ENCODE measurements at regions not wholly inside any gene's neighbourhood (a gene's known extent, or its start where the extent isn't known, plus 50 kb on each side); places are given as distances from the start of the nearest gene placed in this dataset.

- no peaks in the 10 kb centered on the region for H3K27me3 ChIP-seq
- no peak overlapping the region for H3K4me3 ChIP-seq
- H3K9me3 ChIP-seq (replicated peaks in 1 of 11): no peaks in the 10 kb centered on the region
- H3K27ac ChIP-seq: no peak overlapping the region
- no peak overlapping the region for H3K9ac ChIP-seq
- no peak for TF ChIP-seq Cebpa-rat (IDR thresholded peaks at IDR 0.05)
- H4K20me1 ChIP-seq: no peaks in the 10 kb centered on the region
- H3K4me2 ChIP-seq: no peak overlapping the region
- no peaks in the 10 kb centered on the region for H3K36me3 ChIP-seq
- H3K4me1 ChIP-seq: no peaks in the 10 kb centered on the region
These were observed 163.6 kb upstream of the ZNF536 start for GRCh38 chr19:30208436-30209060.

DNA sequence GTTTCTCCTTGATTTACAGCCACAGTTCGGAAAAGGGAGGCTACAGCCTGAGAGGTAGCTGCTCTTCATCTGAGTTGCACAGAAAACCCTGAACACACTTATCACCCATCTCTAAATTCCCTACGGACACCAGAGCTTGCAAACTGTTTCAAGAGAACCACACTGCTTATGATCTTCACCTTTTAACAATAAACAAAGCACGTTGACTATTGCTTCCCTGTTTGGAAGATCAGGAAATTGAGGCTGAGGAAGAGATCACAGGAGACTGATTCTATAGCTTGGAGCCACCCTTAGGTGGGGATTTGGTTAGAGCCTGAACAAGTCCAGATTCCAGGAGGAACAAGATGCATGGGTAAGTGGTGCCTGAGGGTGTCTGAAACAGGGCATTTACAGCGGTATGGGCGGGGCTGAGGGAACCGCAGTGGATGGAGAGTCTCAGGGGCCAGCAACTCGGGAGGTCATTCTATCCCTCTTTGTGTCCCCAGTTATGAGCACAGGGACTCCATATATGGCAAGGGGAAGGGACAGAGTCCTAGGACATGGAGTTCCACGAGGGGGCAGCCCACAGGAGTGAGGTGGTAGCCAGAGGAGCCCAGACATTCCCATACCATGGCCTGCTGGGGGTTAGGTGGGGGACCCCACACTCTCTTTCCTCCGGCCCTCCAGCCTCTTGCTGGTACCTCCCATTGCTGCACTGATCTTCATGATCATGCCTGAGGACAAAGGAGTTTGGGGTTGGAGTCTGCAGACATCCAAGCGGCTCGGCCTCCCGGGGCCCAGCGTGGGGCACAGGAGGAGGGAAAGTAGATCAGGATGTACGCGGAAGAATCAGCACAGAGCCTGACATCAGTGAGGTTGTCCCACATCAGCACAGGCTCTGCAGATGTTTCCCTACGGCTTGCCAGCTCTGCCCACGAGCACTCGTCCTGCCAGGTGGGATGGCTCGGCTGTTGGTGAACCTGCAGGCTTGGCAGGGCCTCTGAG lies 162.3 kb upstream of the ZNF536 start:
- Histone ChIP-seq H3K9ac (no peak overlapping the region), H3K4me3 (no peak overlapping the region), H4K20me1 (no peaks in the 10 kb centered on the region), H3K27ac (no peak overlapping the region), H3K9me3 (replicated peaks in 1 of 11) (no peaks in the 10 kb centered on the region), H3K36me3 (no peaks in the 10 kb centered on the region), H3K4me2 (no peak overlapping the region), H3K4me1 (peaks cover 2 to 9% (median 6%) of the 10 kb centered on the region in 10 experiments; a peak in 15 of 20 replicates), H3K27me3 (no peaks in the 10 kb centered on the region)
- TF ChIP-seq Cebpa-rat (IDR thresholded peaks at IDR 0.05): no peak

- no peak overlapping the region for H3K4me2 ChIP-seq
- no peak for TF ChIP-seq Cebpa-rat (IDR thresholded peaks at IDR 0.05)
- H3K36me3 ChIP-seq: no peaks in the 10 kb centered on the region
- no peak overlapping the region for H3K9ac ChIP-seq
- H3K27ac ChIP-seq: no peak overlapping the region
- no peaks in the 10 kb centered on the region for H4K20me1 ChIP-seq
- peaks cover 4 to 16% (median 10%) of the 10 kb centered on the region in 10 experiments; a peak in 15 of 20 replicates for H3K4me1 ChIP-seq
- H3K4me3 ChIP-seq: no peak overlapping the region
- H3K27me3 ChIP-seq: no peaks in the 10 kb centered on the region
- H3K9me3 ChIP-seq (replicated peaks in 1 of 11): no peaks in the 10 kb centered on the region
These were observed 159.6 kb upstream of the ZNF536 start for GRCh38 chr19:30212574-30212973.

DNA sequence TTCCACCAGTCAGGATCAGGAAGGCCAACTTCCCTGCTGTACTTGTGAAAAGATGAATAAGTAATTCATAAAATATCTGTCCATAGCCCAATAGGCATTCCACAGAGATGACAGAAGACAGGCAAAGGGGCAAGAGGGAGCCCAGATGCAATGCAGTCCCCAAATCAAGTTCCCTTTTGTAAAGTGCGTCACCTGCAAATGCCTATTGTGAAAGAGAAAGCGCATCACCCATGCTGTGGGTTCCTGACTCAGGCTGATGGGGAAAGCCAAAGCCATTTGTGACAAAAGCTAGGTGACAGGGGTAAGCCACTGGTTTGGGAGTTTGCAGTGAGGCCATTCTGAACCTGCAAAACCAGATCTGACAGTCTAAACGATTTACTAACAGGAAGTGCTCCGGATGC lies 157.5 kb upstream of the ZNF536 start:
- H3K27ac ChIP-seq: peak overlapping the region in 5 of 11 experiments; percentile 13 to 64 (median 46); a peak in 8 of 22 replicates
- no peaks in the 10 kb centered on the region for H3K9me3 ChIP-seq (replicated peaks in 1 of 11)
- H3K4me3 ChIP-seq: no peak overlapping the region
- peak overlapping the region; percentile 11 to 62 (median 36); a peak in 17 of 22 replicates for H3K4me2 ChIP-seq
- peak in 7 of 11 experiments; percentile 12 to 83 (median 67); a peak in 10 of 22 replicates for TF ChIP-seq Cebpa-rat (IDR thresholded peaks at IDR 0.05)
- H4K20me1 ChIP-seq: no peaks in the 10 kb centered on the region
- H3K36me3 ChIP-seq: no peaks in the 10 kb centered on the region
- no peaks in the 10 kb centered on the region for H3K27me3 ChIP-seq
- H3K9ac ChIP-seq: peak overlapping the region in 1 of 11 experiments; percentile 16; a peak in 2 of 22 replicates
- H3K4me1 ChIP-seq: peaks cover 4 to 16% (median 10%) of the 10 kb centered on the region in 10 experiments; a peak in 15 of 20 replicates

DNA sequence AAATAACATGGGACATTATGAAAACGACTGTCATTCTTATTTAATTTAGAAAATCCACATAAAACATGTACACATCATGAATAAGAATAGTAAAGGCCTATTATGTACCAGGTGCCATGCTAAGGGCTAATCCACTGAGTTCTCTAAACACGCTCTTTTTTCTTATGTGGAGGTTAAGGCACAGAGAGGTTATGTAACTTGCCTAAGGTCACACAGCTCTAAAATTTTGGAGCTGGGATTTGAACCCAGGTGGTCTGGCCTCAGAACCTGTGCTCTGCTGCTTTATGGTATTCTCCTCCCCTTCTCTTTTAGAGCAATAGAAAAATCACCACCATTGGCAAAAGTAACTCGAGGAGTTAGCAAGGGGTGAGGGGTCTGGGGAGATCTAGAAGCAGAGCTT lies 156.9 kb upstream of the ZNF536 start:
- peaks cover 4 to 16% (median 10%) of the 10 kb centered on the region in 10 experiments; a peak in 15 of 20 replicates for H3K4me1 ChIP-seq
- no peaks in the 10 kb centered on the region for H3K9me3 ChIP-seq (replicated peaks in 1 of 11)
- no peak for TF ChIP-seq Cebpa-rat (IDR thresholded peaks at IDR 0.05)
- H4K20me1 ChIP-seq: no peaks in the 10 kb centered on the region
- H3K4me2 ChIP-seq: peak overlapping the region; percentile 11 to 62 (median 36); a peak in 17 of 22 replicates
- H3K36me3 ChIP-seq: no peaks in the 10 kb centered on the region
- H3K27me3 ChIP-seq: no peaks in the 10 kb centered on the region
- no peak overlapping the region for H3K4me3 ChIP-seq
- 0 out of 22 replicates have a peak overlapping the region, but pooled peaks of 1 of the 11 experiments have one; percentile 1 for H3K9ac ChIP-seq
- H3K27ac ChIP-seq: peak overlapping the region in 5 of 11 experiments; percentile 16 to 64 (median 34); a peak in 6 of 22 replicates

DNA sequence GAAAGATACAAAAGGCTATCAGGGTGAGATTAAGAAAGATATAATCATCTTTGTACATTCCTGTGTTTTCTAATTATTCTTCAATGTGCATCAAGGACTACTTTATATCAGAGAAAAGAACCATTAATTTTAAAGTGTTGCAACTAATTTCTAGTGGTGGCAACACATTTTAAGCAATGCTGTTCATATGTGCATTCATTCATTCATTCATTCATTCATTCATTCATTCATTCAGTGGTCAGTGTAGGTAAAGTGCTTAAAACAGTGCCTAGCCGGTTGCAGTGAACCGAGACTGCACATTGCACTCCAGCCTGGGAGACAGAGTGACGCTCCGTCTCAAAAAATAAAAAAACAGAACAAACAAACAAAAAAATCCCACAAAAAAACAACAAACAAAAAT lies 155.7 kb upstream of the ZNF536 start:
- H3K27me3 ChIP-seq: no peaks in the 10 kb centered on the region; a peak in 2 of 22 replicates
- H3K9ac ChIP-seq: no peak overlapping the region
- peaks cover 4 to 16% (median 10%) of the 10 kb centered on the region in 10 experiments; a peak in 15 of 20 replicates for H3K4me1 ChIP-seq
- no peak overlapping the region for H3K4me2 ChIP-seq
- no peaks in the 10 kb centered on the region for H4K20me1 ChIP-seq
- H3K27ac ChIP-seq: no peak overlapping the region
- H3K9me3 ChIP-seq (replicated peaks in 1 of 11): no peaks in the 10 kb centered on the region
- no peaks in the 10 kb centered on the region for H3K36me3 ChIP-seq
- H3K4me3 ChIP-seq: no peak overlapping the region
- no peak for TF ChIP-seq Cebpa-rat (IDR thresholded peaks at IDR 0.05)

- no peak overlapping the region for H3K4me3 ChIP-seq
- H4K20me1 ChIP-seq: no peaks in the 10 kb centered on the region
- H3K36me3 ChIP-seq: no peaks in the 10 kb centered on the region
- H3K9me3 ChIP-seq (replicated peaks in 1 of 11): peaks cover 0 to 5% (median 0%) of the 10 kb centered on the region in 11 experiments; a peak in 2 of 22 replicates
- peaks cover 4 to 16% (median 10%) of the 10 kb centered on the region in 10 experiments; a peak in 15 of 20 replicates for H3K4me1 ChIP-seq
- no peak overlapping the region for H3K27ac ChIP-seq
- peaks cover 3 to 10% (median 7%) of the 10 kb centered on the region in 11 experiments for H3K27me3 ChIP-seq
- TF ChIP-seq Cebpa-rat (IDR thresholded peaks at IDR 0.05): no peak
- H3K4me2 ChIP-seq: no peak overlapping the region
- no peak overlapping the region for H3K9ac ChIP-seq
These were observed 154.7 kb upstream of the ZNF536 start for GRCh38 chr19:30217461-30217860.

- H3K27ac ChIP-seq: no peak overlapping the region
- H3K9me3 ChIP-seq (replicated peaks in 1 of 11): peaks cover 0 to 9% (median 0%) of the 10 kb centered on the region in 11 experiments; a peak in 3 of 22 replicates
- no peaks in the 10 kb centered on the region for H3K36me3 ChIP-seq
- H3K9ac ChIP-seq: no peak overlapping the region
- H3K27me3 ChIP-seq: peaks cover 25 to 32% (median 29%) of the 10 kb centered on the region in 11 experiments
- no peak for TF ChIP-seq Cebpa-rat (IDR thresholded peaks at IDR 0.05)
- H4K20me1 ChIP-seq: no peaks in the 10 kb centered on the region
- H3K4me3 ChIP-seq: no peak overlapping the region
- peaks cover 4 to 11% (median 6%) of the 10 kb centered on the region in 10 experiments; a peak in 15 of 20 replicates for H3K4me1 ChIP-seq
- no peak overlapping the region for H3K4me2 ChIP-seq
These were observed 152.5 kb upstream of the ZNF536 start for GRCh38 chr19:30219702-30220101.

DNA sequence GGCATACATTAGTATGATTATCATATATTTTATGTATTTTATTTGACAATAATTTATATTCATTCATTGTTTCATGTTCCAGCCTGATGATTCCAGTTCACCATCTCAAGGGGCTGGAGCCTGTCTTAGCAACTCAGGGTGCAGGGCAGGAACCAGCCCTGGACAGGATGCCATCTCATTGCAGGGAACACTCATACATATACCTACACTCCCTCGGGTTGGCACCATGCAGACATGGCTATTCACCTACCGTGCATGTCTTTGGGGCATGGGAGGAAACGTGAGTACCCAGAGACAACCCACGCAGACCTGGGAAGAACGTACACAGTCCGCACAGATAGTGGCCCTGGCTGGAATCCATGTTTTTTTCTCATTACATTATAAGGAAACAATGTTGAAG lies 151.0 kb upstream of the ZNF536 start:
- Histone ChIP-seq H3K4me1 (no peaks in the 10 kb centered on the region), H4K20me1 (no peaks in the 10 kb centered on the region), H3K36me3 (no peaks in the 10 kb centered on the region), H3K4me2 (no peak overlapping the region), H3K4me3 (no peak overlapping the region), H3K27ac (no peak overlapping the region), H3K9ac (no peak overlapping the region), H3K27me3 (peaks cover 38 to 46% (median 43%) of the 10 kb centered on the region in 11 experiments), H3K9me3 (replicated peaks in 1 of 11) (peaks cover 0 to 14% (median 5%) of the 10 kb centered on the region in 11 experiments; a peak in 14 of 22 replicates)
- TF ChIP-seq Cebpa-rat (IDR thresholded peaks at IDR 0.05): no peak

Measured in BLaER1 treated with 17β-estradiol and CSF1 and Interleukin-3, amounts not matched to agents 10 nM and 100 nM (cell line).